ENCODE measurements at regions not wholly inside any gene's neighbourhood (a gene's known extent, or its start where the extent isn't known, plus 50 kb on each side); places are given as distances from the start of the nearest gene placed in this dataset.
"Not testable (repeated sequence)": the region's sequence is repeated elsewhere in the genome, so short reads cannot be mapped to it uniquely, and the experiment has no call there.

DNA sequence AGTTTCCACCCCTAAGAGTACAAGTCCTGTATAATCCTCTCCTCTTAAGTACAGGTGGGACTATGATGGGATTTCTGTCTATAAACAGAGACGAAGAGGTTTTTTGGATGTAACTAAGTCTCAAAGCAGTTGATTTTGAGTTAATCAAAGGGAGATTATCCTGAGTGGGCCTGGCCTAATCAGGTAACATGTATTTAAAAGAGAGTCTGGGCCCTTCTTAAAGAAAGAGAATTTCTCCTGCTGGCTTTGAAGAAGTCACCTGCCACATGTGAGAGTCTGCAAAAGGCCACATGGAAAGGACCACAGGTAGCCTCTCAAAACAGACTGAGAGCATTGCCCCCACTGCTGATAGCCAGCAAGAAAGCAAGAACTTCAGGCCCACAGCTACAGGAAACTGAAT is 142.3 kb downstream of the IRX5 start:
- DNase-seq, result no peak

- no peak for DNase-seq
Observed at GRCh38 chr16:55073830-55074229, 143.2 kb downstream of the IRX5 start.

DNA sequence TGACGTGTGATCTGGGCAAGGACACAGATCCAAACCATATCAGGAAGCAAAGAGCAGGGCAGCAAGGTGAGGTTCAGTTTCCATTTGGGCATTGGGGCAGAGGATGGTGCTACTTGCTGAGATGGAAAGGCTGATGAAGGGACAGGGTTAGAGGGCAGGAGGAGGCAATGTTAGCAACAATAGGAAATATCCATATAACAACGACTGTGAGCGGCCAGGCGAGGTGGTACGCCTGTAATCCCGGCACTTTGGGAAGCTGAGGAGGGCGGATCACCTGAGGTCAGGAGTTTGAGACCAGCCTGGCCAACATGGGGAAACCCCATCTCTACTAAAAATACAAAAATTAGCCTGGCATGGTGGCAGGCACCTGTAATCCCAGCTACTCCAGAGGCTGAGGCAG is 144.5 kb downstream of the IRX5 start:
- DNase-seq, result not testable (repeated sequence)

DNA sequence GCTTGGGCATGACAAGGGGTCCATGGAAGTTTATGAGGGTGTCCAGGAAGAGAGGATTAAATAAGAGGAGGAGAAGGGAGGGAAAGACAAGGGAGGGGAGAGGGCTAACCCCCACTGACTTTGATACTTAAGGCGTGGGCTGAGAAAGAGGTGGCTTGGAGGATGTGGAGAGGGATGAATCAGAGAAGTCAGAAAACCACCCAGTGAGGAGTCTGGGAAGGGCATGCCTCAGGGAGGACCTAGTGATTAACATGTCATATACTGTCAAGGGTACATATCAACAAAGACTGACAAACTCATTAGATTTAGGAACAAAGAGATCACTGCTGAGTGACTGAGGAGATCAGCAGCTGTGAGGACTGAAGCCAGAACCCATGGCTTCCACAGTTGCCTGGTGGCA is 145.4 kb downstream of the IRX5 start:
- no peak for DNase-seq

- no peak for DNase-seq
Observed at GRCh38 chr16:55077266-55077665, 146.6 kb downstream of the IRX5 start.

GRCh38 chr16:55078153-55078552 is 147.5 kb downstream of the IRX5 start:
- no peak for DNase-seq

GRCh38 chr16:55078699-55079410 is 148.2 kb downstream of the IRX5 start:
- DNase-seq, result no peak

GRCh38 chr16:55081622-55082590 is 151.2 kb downstream of the IRX5 start:
- no peak for DNase-seq

- no peak for DNase-seq
Observed at GRCh38 chr16:55082591-55082976, 151.9 kb downstream of the IRX5 start.

DNA sequence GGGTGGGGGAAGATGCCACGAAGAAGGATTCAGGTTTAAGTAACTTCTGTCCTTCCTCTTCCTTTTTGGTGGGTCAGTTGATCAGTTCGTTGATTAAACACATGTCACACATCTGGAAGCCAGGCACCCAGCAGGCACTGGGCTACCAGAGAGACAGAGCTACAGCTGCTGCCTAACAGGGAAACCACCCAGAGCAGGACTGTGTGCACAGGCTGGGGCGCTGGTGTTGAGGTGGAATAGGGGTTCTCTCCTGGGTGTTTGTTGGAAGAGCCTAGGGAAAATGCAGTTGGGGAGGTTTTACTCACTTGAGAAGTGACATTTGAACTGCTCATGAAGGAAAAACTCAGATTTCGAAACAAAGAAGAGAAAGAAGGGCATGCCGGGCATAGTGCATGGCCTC is 152.4 kb downstream of the IRX5 start:
- DNase-seq, result no peak

DNA sequence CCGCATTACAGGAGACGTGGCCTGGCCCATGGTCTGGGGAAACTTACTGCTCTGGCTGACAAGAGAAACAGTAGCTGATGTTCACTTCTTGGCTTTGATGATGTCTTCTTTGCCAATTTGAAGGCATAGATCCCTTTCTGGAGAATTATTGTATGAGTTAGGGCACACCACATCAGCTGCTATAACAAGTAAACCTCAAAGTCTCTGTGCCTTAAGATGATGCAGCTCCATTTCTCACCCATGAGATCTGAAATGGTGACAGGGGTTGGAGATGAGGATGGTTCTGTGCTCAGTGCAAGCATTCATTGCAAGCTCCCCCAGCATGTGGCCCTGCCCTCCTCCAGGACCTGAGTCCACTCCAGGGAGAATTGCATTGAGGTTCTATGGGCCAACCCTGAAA is 157.4 kb downstream of the IRX5 start:
- no peak for DNase-seq

DNA sequence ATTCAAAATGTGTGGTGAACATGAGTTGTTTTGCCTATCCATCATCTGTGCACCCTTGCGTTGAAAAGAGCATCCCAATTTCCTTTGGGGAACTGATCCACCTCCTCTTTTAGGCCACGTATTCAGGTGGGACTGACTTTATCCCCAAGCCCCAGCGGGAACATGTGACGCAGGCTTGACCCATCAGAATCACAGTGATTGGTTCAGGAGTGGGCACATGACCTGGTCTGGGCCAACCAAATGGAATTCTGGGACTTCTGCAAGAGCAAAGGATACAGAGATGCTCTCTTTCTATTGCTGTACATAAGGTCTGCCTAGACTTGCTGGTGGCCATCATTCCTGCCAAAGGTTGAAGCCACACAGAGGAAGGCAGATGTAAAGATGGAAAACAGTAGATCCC is 158.9 kb downstream of the IRX5 start:
- DNase-seq, result no peak

GRCh38 chr16:55091213-55091870 is 160.7 kb downstream of the IRX5 start:
- no peak for DNase-seq

DNA sequence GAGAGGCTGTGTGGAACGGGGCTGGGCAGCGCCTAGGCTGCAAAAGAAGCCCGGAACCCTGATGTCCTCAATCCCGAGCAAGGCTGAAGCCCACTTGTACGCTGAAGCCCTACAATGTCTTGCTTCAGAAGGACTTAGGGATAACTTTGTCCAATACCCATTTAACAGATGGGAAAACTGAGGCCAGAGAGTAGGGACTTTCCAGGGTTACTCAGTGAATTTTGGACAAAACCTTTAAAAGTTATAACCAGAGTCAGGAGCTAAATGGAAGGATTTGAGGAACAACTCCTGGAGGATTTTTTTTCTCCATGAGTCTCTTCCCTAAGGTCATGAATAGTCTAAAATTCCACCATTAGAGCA is 161.2 kb downstream of the IRX5 start:
- DNase-seq, result no peak

DNA sequence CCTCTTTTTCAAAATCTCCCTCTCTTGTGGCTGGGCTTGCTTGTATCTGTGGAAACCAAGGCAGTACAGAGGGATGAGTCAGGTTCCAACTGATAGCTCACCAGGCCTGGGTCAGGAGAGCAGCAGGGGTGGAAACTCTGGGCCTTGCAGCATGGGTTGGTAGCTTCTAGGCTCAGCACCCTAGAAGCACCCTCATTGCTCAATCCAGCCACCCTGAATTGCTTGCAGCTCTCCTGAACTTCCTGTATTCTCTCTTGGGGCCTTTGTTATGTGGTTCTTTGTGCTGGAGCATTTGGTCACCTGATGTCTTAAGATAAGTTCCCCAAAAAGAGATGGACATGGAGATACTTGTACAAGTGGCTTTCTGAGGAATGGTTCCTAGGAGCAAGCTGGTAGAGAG is 169.4 kb downstream of the IRX5 start:
- DNase-seq, result no peak

GRCh38 chr16:55101026-55101425 is 170.4 kb downstream of the IRX5 start:
- no peak for DNase-seq

DNA sequence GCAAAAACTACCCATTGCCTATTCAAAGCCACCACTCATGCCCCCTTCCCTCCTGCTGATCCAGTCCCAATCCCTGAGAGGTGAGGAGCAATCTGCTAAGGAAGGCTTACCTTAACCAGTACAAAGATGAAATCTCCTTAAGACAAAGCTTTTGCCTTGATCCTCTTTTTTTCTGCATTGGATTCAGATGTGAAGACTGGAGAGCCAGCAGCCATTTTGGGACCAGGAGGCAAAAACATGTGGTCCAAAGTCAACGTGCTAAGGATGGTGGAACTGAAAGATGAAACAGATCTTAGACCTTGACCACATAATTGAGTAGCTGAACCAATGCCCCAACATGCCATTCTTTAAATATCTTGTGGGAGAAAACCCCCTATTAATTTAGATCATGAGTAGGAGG is 171.4 kb downstream of the IRX5 start:
- DNase-seq, result no peak

DNA sequence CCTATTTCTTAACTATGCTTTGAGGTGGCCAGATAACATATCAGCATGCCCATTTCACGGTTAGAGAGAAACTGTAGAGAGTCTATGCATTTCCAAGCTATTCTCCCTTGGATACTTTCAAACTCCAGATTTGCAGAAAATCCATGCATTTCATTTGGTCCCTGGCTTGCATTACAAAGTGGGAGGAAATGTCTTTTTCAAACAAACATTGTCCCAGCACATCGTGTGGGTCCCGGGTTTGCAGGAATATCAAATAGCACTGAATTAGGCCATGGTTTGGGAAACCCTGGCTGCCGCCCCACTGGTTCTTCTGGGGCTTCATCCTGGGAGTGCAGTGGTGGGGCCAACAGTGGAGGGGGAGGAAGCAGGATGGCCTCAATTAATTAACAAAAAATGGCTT is 171.9 kb downstream of the IRX5 start:
- DNase-seq, result no peak

GRCh38 chr16:55107851-55108250 is 177.2 kb downstream of the IRX5 start:
- no peak for DNase-seq

DNA sequence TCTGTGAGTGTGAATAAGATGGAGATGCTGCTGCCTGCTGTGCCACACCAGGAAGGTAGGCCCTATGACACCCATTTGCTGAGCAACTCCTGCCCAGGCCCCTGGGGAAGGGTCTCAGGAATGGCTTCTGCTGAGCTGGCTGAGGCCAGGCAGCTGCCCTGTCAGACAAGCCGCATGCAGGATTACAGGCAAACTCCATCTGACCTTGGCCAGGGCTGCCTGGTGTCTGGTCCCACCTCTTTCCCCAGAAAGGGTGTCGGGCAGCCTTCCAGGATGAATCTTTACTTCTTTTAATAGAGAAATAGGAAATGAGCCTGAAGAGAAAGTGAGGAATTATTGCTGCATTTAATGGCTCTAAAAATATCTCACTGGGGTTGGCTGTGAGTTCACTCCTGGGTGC is 182.5 kb downstream of the IRX5 start:
- DNase-seq, result no peak

DNA sequence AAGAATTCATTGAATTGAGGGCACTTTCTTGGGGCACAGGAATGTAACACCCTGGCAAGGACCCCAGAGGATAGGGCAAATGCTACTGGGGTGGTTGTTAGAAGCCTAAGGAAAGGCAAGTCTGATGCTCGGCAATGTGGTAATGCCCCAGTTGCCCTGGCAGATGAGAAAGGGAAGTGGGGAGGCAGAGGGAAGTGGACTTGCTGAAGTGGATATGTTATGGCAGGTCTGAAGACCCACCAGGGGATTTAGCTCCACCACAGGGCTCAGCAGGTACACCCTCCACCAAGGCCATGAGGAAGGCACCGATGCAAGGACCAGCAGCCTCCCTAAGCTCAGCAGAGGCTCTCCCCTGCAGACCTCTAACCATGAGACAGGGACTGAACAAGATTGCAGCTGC is 184.8 kb downstream of the IRX5 start:
- no peak for DNase-seq

DNA sequence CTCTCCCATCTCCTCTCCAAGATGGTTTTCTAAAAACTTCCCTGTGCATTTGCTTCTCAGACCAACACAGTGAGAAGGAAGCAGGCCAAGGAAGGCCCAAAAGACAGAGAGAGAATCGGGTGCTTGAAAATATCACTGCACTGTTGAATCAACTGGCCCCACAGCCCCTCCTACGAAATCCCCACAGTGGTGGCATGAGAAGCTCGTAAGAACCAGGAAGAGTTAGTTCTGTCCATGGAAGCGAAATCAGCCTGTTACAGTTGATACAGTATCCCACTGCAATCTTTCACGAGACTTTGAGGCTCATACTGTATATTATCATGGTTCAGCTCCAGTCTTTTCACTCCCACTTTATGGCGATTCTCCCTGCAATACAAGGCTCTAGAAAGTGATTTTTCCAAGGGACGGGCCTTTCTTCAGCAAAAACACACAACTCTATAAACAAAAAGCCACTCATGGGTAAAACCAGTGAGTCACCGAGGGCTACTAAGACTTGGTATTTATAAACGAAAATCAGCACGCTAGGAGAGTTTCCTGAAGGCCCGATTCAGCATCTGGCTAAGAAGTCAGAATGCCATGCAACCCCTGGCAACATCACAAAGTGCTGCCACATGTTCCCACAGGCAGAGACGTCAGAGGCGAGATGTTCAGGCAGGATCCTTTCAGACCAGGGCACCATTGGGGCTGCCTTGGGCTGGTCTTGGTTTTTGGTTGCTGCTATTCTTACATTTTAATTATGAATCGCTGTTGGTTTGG is 185.7 kb downstream of the IRX5 start:
- DNase-seq, result no peak

All from hindlimb muscle (tissue), 1 donor.